ENCODE measurements at regions not wholly inside any gene's neighbourhood (a gene's known extent, or its start where the extent isn't known, plus 50 kb on each side); places are given as distances from the start of the nearest gene placed in this dataset.

- WGBS, 2 donors, result 81 to 88% methylated on average over 9 of the region's 9 CpGs
- no peak for TF ChIP-seq POLR2A (IDR thresholded peaks at IDR 0.05)
- TF ChIP-seq CTCF (IDR thresholded peaks at IDR 0.05), result no peak
- intact Hi-C loops (cut with DNase I; ENCODE audit: low total_unique reads), result loop anchor here (10.0 kb wide), 1 partner anchor 179 kb away; no protein-coding TSS in a partner anchor
- no peak for DNase-seq (ENCODE audit: low spot score in 2 of 2)
- no peak overlapping the region for H3K4me3 ChIP-seq (ENCODE audit: low read depth, poor library complexity, severe bottlenecking)
These were observed 123.2 kb upstream of the MAX start for GRCh38 chr14:65225299-65226159.

- H3K4me3 ChIP-seq (ENCODE audit: low read depth, poor library complexity, severe bottlenecking), result no peak overlapping the region
- DNase-seq (ENCODE audit: low spot score in 2 of 2), result no peak
- TF ChIP-seq CTCF (IDR thresholded peaks at IDR 0.05) (no peak), POLR2A (IDR thresholded peaks at IDR 0.05) (no peak)
- WGBS, 2 donors, result 68 to 72% methylated on average over 7 of the region's 7 CpGs
- intact Hi-C loops (cut with DNase I; ENCODE audit: low total_unique reads), result loop anchor here (10.0 kb wide), 1 partner anchor 178 kb away; no protein-coding TSS in a partner anchor
These were observed 124.7 kb upstream of the MAX start for GRCh38 chr14:65226824-65227604.

GRCh38 chr14:65228436-65228835 lies 126.1 kb upstream of the MAX start:
- H3K4me3 ChIP-seq (ENCODE audit: low read depth, poor library complexity, severe bottlenecking), result no peak overlapping the region
- intact Hi-C loops (cut with DNase I; ENCODE audit: low total_unique reads), result loop anchor here (10.0 kb wide), 1 partner anchor 176 kb away; no protein-coding TSS in a partner anchor
- WGBS, 2 donors, result 94 to 95% methylated on average over 2 of the region's 2 CpGs
- TF ChIP-seq CTCF (IDR thresholded peaks at IDR 0.05) (no peak), POLR2A (IDR thresholded peaks at IDR 0.05) (no peak)
- no peak for DNase-seq (ENCODE audit: low spot score in 2 of 2)

GRCh38 chr14:65228956-65229747 lies 126.8 kb upstream of the MAX start:
- 76 to 78% methylated on average over 8 of the region's 8 CpGs for WGBS, 2 donors

More at GRCh38 chr14:65228956-65229747, 126.8 kb upstream of the MAX start:
- H3K4me3 ChIP-seq (ENCODE audit: low read depth, poor library complexity, severe bottlenecking), result no peak overlapping the region
- TF ChIP-seq CTCF (IDR thresholded peaks at IDR 0.05) (no peak), POLR2A (IDR thresholded peaks at IDR 0.05) (no peak)
- no peak for DNase-seq (ENCODE audit: low spot score in 2 of 2)
- intact Hi-C loops (cut with DNase I; ENCODE audit: low total_unique reads), result loop anchor here (10.0 kb wide), 1 partner anchor 176 kb away; no protein-coding TSS in a partner anchor
